Activated CD4-positive, alpha-beta T cell treated with anti-CD3 and anti-CD28 coated beads, Interleukin-2, amount 10 ng/mL, durations not matched to agents 7 days and 5 days (primary cell): ENCODE measurements at regions not wholly inside any gene's neighbourhood (a gene's known extent, or its start where the extent isn't known, plus 50 kb on each side); places are given as distances from the start of the nearest gene placed in this dataset.

Experiments used
- CTCF ChIA-PET: fragments of 350-600 bp; sonication (Branson Sonifier 250); formaldehyde crosslinking; loops from one replicate; lab custom pipeline; 2021; ENCODE audit warnings: antibody characterized with exemption; lab: Charles Lee
- POLR2A ChIA-PET: fragments of 350-600 bp; sonication (Branson Sonifier 250); formaldehyde crosslinking; loops from one replicate; lab custom pipeline; 2021; ENCODE audit warnings: antibody characterized with exemption; lab: Charles Lee
- DNase-seq: peaks from one replicate; pipeline ENCODE4 v3.0.0-alpha.2; 2020
- H3K27ac Mint-ChIP-seq: one replicate; pipeline ENCODE4 v1.8.0; 2021; ENCODE audit warnings: mild to moderate bottlenecking, moderate library complexity, mixed read lengths
- H3K27me3 Mint-ChIP-seq: one replicate; pipeline ENCODE4 v1.8.0; 2021; ENCODE audit warnings: mixed read lengths
- H3K36me3 Mint-ChIP-seq: one replicate; pipeline ENCODE4 v1.8.0; 2021; ENCODE audit warnings: low read depth, mixed read lengths
- H3K4me1 Mint-ChIP-seq: one replicate; pipeline ENCODE4 v1.8.0; 2021; ENCODE audit warnings: mixed read lengths
- H3K4me3 Mint-ChIP-seq: one replicate; pipeline ENCODE4 v1.8.0; 2021; ENCODE audit warnings: mild to moderate bottlenecking, moderate library complexity, mixed read lengths
- H3K9me3 Mint-ChIP-seq: one replicate; pipeline ENCODE4 v1.8.0; 2021; ENCODE audit warnings: mixed read lengths

DNA sequence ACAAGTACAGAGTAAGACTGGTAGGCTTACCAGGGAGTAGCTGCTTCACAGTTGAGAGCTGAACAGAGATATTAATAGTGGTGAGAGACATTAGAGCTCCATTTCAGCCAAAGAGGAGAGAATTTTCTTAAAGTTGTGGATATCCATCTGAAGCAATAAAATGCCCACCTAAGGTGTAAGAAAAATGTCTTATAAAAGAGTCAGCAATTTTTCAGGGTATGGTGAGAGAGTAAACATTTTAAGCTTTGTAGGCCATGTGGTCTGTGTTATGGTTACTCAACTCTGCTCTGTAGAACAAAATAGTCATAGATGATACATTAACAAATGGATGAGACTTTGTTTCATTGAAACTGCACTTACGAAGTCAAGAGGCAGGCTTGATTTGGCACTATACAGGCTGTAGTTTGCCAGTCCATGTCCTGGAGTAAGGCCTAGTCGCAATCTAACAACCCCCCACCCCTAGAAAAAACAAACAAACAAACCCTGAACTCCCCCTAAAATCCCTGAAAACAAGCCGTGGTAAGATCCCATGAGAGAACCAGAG, 945.4 kb upstream of the SEMA6A start:
- POLR2A ChIA-PET: no interaction called here
- DNase-seq: no peak
- no peaks in the 10 kb centered on the region for H3K27me3 Mint-ChIP-seq
- no peak overlapping the region for H3K27ac Mint-ChIP-seq
- H3K4me3 Mint-ChIP-seq: no peak overlapping the region
- H3K9me3 Mint-ChIP-seq: peaks cover 3% of the 10 kb centered on the region
- H3K4me1 Mint-ChIP-seq: no peaks in the 10 kb centered on the region
- CTCF ChIA-PET: no interaction called here
- H3K36me3 Mint-ChIP-seq: no peaks in the 10 kb centered on the region

DNA sequence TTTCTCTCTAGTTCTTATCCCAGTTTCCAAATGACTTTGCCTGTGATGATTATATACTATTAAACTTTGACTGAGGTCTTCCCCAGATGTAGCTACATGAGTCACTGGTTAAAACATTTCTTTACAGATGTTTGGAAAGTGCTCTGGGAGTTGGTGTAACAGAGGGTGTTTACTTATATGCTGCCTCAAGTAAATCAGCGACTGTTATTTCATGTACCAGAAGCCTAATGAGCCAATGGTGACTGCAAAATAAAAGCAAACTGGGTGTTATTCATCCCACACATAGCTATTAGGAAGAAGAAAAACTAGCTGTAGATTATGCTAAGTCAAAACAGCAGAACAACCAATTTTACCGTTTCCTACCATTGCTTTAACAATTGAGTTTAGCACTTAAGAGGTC, 929.7 kb upstream of the SEMA6A start:
- no peak for DNase-seq
- H3K4me1 Mint-ChIP-seq: no peaks in the 10 kb centered on the region
- H3K9me3 Mint-ChIP-seq: no peaks in the 10 kb centered on the region
- CTCF ChIA-PET: no interaction called here
- POLR2A ChIA-PET: no interaction called here
- no peak overlapping the region for H3K27ac Mint-ChIP-seq
- H3K27me3 Mint-ChIP-seq: no peaks in the 10 kb centered on the region
- no peak overlapping the region for H3K4me3 Mint-ChIP-seq
- H3K36me3 Mint-ChIP-seq: no peaks in the 10 kb centered on the region

DNA sequence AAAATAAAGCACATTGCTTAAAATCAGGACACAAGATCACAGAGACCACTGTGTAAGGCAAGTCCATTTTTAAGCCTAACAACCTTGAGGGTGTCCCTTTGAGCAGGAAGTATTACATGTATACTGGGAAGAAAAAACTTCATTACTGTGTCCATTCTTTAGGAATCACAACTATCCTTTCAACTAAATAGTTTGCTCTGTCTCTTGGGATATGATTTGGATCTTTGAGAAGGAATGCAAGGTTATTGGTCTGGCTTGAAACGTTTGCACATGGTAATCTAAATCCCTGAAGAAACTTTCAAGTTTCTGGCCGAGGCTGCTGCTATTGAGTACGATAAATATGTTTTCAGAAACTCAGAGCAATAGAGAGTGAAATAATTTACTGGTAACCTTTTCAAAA, 923.0 kb upstream of the SEMA6A start:
- H3K4me3 Mint-ChIP-seq: no peak overlapping the region
- H3K27me3 Mint-ChIP-seq: no peaks in the 10 kb centered on the region
- ChIA-PET POLR2A (no interaction called here), CTCF (no interaction called here)
- H3K4me1 Mint-ChIP-seq: no peaks in the 10 kb centered on the region
- no peak overlapping the region for H3K27ac Mint-ChIP-seq
- H3K36me3 Mint-ChIP-seq: no peaks in the 10 kb centered on the region
- DNase-seq: no peak
- H3K9me3 Mint-ChIP-seq: no peaks in the 10 kb centered on the region

DNA sequence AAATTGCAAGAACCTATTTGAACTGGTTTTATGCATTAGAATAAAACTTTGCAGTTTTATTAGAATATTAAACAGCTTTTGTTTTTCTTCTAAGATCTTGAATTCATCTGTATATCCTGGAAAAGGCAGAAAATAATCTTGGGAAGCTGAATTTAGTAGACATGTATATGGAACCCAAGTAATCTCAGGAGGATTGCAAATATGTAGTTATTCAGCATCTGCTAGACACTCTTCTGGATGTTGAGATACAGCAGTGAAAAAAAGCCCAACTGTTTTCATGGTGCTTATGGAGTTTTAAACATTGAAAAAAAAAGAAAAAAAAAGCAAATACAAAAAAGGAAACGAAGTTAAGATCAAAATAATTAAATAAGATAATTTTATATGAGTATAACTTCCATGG, 922.2 kb upstream of the SEMA6A start:
- Mint-ChIP-seq H3K27me3 (no peaks in the 10 kb centered on the region), H3K36me3 (no peaks in the 10 kb centered on the region), H3K27ac (no peak overlapping the region), H3K4me1 (no peaks in the 10 kb centered on the region), H3K4me3 (no peak overlapping the region), H3K9me3 (no peaks in the 10 kb centered on the region)
- no peak for DNase-seq
- ChIA-PET POLR2A (no interaction called here), CTCF (no interaction called here)

DNA sequence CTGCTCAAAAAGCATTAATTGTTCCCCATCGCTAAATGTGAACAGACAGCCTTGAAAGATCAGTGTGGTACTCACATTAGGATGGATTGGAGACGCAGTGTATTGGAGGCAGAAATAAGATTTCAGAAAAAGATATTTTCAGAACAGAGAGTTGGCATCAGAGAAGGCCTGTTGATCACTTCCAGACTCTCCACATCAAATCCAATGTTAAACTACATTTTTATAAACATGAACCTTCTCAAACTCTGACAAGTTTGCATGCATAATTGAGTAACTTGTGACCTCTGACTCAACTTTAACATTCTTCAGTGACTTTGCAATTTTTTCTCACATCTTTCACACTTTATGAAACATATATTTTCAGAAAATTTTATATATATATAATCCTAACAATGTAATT, 919.6 kb upstream of the SEMA6A start:
- no peak for DNase-seq
- H3K27ac Mint-ChIP-seq: no peak overlapping the region
- ChIA-PET CTCF (no interaction called here), POLR2A (no interaction called here)
- no peaks in the 10 kb centered on the region for H3K9me3 Mint-ChIP-seq
- no peaks in the 10 kb centered on the region for H3K27me3 Mint-ChIP-seq
- no peak overlapping the region for H3K4me3 Mint-ChIP-seq
- H3K4me1 Mint-ChIP-seq: no peaks in the 10 kb centered on the region
- H3K36me3 Mint-ChIP-seq: no peaks in the 10 kb centered on the region

DNA sequence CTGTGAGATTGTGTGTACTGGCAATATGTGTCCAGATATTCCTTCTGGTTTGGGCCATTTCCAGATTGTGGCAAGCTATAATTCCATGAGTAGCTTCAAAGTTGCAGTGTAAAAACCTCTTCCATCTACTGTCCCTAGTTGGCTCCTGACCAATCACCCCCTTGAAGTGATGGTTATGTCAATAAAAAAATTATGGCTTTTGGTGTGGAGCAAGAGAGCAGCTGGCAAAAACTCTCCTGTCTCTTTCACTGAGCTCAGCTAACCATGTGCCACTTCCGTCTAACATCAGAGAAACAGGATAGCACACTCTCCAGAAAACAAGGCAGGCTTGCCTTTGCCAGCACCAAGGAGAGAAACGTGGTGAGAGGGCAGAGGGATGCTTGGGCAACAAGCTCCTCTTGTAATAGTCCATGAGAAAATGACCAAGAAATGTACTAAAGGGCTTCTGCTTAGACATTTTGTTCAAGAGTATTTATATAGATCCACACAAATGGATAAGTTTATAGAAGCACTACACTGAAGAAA, 914.4 kb upstream of the SEMA6A start:
- no peak for DNase-seq
- ChIA-PET CTCF (no interaction called here), POLR2A (interaction anchor here (0.5 kb wide), 1 partner anchor 343 kb away, joined by 7 read pairs; no protein-coding TSS in a partner anchor)
- Mint-ChIP-seq H3K36me3 (no peaks in the 10 kb centered on the region), H3K4me3 (no peak overlapping the region), H3K27ac (no peak overlapping the region), H3K27me3 (no peaks in the 10 kb centered on the region), H3K9me3 (no peaks in the 10 kb centered on the region), H3K4me1 (no peaks in the 10 kb centered on the region)

DNA sequence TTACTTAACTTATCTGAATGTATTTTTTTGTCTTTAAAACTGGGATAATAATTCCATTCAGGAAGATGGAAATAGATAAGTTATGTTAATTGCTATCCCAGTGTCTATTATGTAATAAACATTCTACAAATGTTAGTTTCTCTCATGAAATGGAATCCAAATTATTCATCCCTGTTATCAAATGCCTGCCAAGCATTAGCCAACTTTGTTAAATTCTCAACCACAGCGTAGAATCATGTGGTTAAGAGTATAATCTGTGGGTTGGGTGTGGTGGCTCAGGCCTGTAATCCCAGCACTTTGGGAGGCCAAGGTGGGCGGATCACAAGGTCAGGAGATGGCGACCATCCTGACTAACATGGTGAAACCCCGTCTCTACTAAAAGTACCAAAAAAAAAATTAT, 912.9 kb upstream of the SEMA6A start:
- no peak overlapping the region for H3K27ac Mint-ChIP-seq
- H3K9me3 Mint-ChIP-seq: no peaks in the 10 kb centered on the region
- no peak for DNase-seq
- ChIA-PET CTCF (no interaction called here), POLR2A (no interaction called here)
- H3K27me3 Mint-ChIP-seq: no peaks in the 10 kb centered on the region
- H3K4me3 Mint-ChIP-seq: no peak overlapping the region
- no peaks in the 10 kb centered on the region for H3K36me3 Mint-ChIP-seq
- H3K4me1 Mint-ChIP-seq: no peaks in the 10 kb centered on the region

DNA sequence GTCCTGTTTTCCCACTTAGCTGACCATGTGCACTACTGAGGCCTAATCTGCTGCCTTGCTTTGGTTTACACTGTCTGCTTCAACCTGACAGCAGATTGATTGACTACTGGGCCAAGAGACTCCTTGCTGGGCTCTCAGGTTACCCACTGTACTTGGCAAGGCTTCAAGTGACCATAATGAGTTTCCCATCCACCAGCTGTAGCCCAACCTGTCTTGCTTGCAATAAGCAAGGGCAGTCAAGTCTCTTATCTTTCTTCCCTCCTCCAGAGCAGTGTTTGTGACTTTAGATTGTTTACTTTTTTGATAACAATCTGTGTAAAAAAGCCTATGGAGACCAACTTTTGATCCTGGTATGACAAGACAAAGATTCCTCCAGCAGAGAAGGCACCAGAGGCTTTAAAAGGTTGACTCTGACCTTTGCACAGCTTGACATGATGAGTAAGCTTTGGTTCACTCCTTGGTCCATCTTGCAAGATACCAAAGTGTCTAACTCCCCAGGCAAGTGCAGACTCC, 912.3 kb upstream of the SEMA6A start:
- Mint-ChIP-seq H3K27me3 (no peaks in the 10 kb centered on the region), H3K36me3 (no peaks in the 10 kb centered on the region), H3K4me3 (no peak overlapping the region), H3K27ac (no peak overlapping the region), H3K9me3 (peaks cover 2% of the 10 kb centered on the region), H3K4me1 (no peaks in the 10 kb centered on the region)
- no peak for DNase-seq
- CTCF ChIA-PET: interaction anchor here (0.8 kb wide), 1 partner anchor 13 kb away, joined by 3 read pairs; no protein-coding TSS in a partner anchor
- POLR2A ChIA-PET: no interaction called here

DNA sequence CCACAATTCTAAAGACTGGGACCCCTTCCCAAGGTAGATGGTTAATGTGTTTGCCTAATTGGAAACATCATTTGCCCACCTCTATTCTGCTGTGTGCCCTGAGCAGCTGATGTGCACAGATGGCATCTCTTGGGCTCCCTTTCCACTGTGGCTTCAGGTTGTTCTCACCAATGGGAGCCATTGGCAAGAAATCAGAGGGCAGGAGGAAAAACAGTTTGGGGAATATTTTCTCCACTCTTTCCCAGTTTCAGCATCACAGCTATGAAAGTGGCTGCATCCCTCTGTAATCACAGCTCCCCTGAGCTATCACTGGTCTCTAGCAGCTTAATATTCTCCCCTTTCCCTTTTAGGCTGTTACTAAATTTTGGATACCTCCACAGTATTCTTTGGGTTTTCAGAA, 911.6 kb upstream of the SEMA6A start:
- Mint-ChIP-seq H3K27ac (no peak overlapping the region), H3K36me3 (no peaks in the 10 kb centered on the region), H3K27me3 (no peaks in the 10 kb centered on the region), H3K4me3 (no peak overlapping the region), H3K9me3 (peaks cover 2% of the 10 kb centered on the region), H3K4me1 (no peaks in the 10 kb centered on the region)
- no peak for DNase-seq
- POLR2A ChIA-PET: no interaction called here
- CTCF ChIA-PET: interaction anchor here (0.8 kb wide), 1 partner anchor 12 kb away, joined by 3 read pairs; no protein-coding TSS in a partner anchor

DNA sequence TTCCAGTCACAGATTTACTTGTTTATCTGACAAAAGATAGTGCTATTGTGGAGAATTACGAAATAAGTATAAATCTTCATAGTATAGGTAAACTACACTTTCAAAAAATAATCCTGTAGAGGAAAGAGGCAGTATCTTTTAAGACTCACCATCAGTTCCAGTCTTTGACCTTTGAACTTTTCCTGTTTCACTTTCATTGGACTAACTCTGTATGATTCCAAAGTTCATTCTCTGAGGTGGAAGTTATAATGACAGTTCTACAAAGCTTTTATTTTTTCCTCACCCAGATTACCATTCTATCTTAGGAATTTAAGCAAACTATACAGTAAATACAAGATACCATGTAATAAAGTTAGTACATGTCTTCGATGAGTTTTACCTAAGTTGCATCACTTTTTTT, 901.3 kb upstream of the SEMA6A start:
- Mint-ChIP-seq H3K36me3 (no peaks in the 10 kb centered on the region), H3K27me3 (no peaks in the 10 kb centered on the region), H3K9me3 (peaks cover 3% of the 10 kb centered on the region), H3K4me3 (no peak overlapping the region), H3K27ac (no peak overlapping the region), H3K4me1 (no peaks in the 10 kb centered on the region)
- ChIA-PET POLR2A (no interaction called here), CTCF (no interaction called here)
- DNase-seq: no peak

DNA sequence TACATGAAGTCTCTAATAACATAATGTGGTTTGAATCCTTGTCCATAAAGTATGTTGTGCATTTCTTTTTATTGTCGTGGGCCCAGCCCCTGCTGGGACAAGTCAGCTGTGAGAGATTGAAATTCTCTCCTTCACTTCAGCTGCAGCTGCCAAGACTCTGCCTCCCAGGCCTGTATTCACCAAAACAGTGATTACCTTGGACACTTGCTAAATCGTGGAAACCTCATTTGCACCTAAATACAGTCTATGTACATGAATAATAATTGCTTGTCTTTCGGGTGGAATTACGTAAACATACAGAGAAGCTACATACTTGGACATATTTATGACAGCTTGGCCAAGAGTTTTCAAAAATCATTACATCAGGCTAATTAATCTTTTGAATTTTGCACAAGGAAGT, 898.5 kb upstream of the SEMA6A start:
- CTCF ChIA-PET: interaction anchor here (1.2 kb wide), 1 partner anchor 13 kb away, joined by 3 read pairs; no protein-coding TSS in a partner anchor

DNA sequence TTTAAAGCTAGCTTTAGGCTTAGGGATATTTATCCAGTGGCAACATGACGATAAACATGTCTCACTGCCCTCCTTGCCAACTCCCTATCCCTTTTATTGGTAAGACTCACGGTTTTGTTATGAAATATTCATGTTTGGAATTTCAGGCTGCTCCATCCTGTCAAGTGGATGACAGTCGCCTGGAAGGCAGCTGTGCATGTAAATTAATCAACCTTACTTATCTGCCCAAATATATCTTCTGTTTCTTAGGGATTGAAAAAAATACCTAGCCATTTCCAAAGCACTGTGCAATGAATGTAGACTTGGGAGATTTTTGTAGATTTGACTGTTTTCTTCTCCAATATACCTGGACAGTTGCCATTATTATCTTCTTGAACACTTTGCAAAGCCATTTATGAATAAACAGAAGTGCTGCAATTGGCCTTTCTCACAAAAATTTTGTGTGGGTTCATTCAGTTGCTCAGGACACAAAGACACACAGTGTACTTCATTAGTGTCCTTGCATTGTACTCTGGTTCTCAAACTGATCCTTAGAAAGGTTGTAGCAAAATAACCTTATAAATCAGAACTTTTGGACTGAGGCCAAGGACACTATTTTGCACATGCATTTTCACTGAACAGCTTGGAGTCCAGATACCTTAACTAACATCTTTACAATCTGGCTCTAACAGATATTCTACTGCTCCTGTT, 889.4 kb upstream of the SEMA6A start:
- ChIA-PET POLR2A (no interaction called here), CTCF (no interaction called here)
- H3K9me3 Mint-ChIP-seq: no peaks in the 10 kb centered on the region
- DNase-seq: no peak
- H3K36me3 Mint-ChIP-seq: no peaks in the 10 kb centered on the region
- no peaks in the 10 kb centered on the region for H3K27me3 Mint-ChIP-seq
- H3K27ac Mint-ChIP-seq: no peak overlapping the region
- H3K4me3 Mint-ChIP-seq: no peak overlapping the region
- H3K4me1 Mint-ChIP-seq: no peaks in the 10 kb centered on the region

More for the DNA sequence above, 898.5 kb upstream of the SEMA6A start:
- no peak overlapping the region for H3K4me3 Mint-ChIP-seq
- POLR2A ChIA-PET: no interaction called here
- no peaks in the 10 kb centered on the region for H3K27me3 Mint-ChIP-seq
- no peaks in the 10 kb centered on the region for H3K4me1 Mint-ChIP-seq
- no peaks in the 10 kb centered on the region for H3K9me3 Mint-ChIP-seq
- H3K36me3 Mint-ChIP-seq: no peaks in the 10 kb centered on the region
- no peak for DNase-seq
- no peak overlapping the region for H3K27ac Mint-ChIP-seq

DNA sequence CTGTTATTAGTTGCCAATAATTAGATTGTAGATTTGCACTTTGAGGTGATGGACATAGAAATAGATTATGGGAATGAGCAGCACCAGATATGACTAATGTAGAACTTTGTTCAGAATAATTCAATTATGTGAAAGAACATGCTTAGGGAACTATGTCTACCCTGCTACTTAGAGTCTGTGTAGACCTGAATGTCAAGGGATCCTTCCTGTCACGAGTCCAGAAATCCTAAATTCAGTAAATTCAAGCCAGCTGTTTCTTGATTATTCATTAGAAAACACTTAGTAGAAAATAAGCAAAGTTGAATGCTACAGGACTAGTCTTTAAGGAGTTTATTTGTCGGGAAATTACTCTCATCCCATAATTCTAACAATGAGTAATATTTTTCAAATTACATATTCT, 887.3 kb upstream of the SEMA6A start:
- Mint-ChIP-seq H3K9me3 (no peaks in the 10 kb centered on the region), H3K4me3 (no peak overlapping the region), H3K27me3 (no peaks in the 10 kb centered on the region), H3K4me1 (no peaks in the 10 kb centered on the region), H3K36me3 (no peaks in the 10 kb centered on the region), H3K27ac (no peak overlapping the region)
- POLR2A ChIA-PET: no interaction called here
- CTCF ChIA-PET: no interaction called here
- no peak for DNase-seq
